Heart left ventricle (tissue), 13 donors: ENCODE measurements at regions not wholly inside any gene's neighbourhood (a gene's known extent, or its start where the extent isn't known, plus 50 kb on each side); places are given as distances from the start of the nearest gene placed in this dataset.

Experiments
- POLR2A ChIP-seq, 2 donors: fragments of 450-650 bp; IDR thresholded peaks; one replicate each; pipeline ENCODE4 v1.6.1; 2017; ENCODE audit warnings: antibody characterized with exemption in 2 of 2, mild to moderate bottlenecking in 2 of 2, moderate library complexity in 2 of 2
- TF ChIP-seq, protein P1 (sequence below), 12 donors: fragments of 200-600 bp; sonication (generic) in 4 of 12; IDR thresholded peaks; one replicate each; pipeline versions ENCODE4 v1.5.0 to v1.8.0; 2018 to 2022; ENCODE audit warnings: antibody characterized with exemption in 12 of 12, mild to moderate bottlenecking in 5 of 12
- donor health status: ischemic (EF 13 %, LVEDD 7.1; RV severe dilation, severe dysfunction).
- donor health status: DM: no; HTN: yes; CAD: no.
- donor health status: DM: no; HTN: no; CAD: no.
- donor health status: ischemic (EF 25% LVEDD 6.9; RV normal size, moderate dysfunction).
- donor health status: ischemic (EF 25% LVEDD 5.7; RV mildly dilated, moderate dysfunction).
- donor health status: ischemic (EF 35%, LVEDD 5.7; RV mildly dilated, moderate dysfunction).
- donor health status: nonischemic (EF 11% LVEDD 7.7; RV severe dilation, severe dysfunction).
- donor health status: DM: yes; HTN: yes; CAD: no.
- donor health status: PGD.
- donor health status: ischemic (EF 29% LVEDD 5.4; RV normal size, mild dysfunction).
- donor health status: nonischemic (EF 23%, LVEDD 6.1; RV moderate dilation, normal function).

DNA sequence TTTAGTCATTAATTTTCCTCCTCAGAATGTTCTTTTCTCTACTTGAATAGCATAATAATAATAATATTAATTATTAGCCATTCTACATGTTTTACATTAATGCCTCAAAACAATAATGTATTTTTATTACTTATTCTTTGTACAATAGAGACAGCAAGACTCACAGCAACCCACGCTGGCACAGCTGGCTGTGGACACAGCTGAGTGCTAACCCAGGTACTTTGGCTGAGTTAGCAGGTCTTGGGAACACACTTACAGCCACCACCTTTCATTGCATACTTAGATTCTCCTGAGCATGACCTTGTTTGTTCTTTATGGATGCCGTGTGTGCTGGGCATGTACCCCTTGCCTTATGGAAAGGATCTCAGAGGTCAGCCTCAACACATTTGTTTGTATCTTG lies 260.2 kb upstream of the ST6GAL2 start:
- TF ChIP-seq, protein P1, sequence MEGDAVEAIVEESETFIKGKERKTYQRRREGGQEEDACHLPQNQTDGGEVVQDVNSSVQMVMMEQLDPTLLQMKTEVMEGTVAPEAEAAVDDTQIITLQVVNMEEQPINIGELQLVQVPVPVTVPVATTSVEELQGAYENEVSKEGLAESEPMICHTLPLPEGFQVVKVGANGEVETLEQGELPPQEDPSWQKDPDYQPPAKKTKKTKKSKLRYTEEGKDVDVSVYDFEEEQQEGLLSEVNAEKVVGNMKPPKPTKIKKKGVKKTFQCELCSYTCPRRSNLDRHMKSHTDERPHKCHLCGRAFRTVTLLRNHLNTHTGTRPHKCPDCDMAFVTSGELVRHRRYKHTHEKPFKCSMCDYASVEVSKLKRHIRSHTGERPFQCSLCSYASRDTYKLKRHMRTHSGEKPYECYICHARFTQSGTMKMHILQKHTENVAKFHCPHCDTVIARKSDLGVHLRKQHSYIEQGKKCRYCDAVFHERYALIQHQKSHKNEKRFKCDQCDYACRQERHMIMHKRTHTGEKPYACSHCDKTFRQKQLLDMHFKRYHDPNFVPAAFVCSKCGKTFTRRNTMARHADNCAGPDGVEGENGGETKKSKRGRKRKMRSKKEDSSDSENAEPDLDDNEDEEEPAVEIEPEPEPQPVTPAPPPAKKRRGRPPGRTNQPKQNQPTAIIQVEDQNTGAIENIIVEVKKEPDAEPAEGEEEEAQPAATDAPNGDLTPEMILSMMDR (IDR thresholded peaks at IDR 0.05): no peak
- no peak for TF ChIP-seq POLR2A (IDR thresholded peaks at IDR 0.05)
